ENCODE measurements at regions not wholly inside any gene's neighbourhood (a gene's known extent, or its start where the extent isn't known, plus 50 kb on each side); places are given as distances from the start of the nearest gene placed in this dataset.
"Not testable (repeated sequence)": the region's sequence is repeated elsewhere in the genome, so short reads cannot be mapped to it uniquely, and the experiment has no call there.

DNA sequence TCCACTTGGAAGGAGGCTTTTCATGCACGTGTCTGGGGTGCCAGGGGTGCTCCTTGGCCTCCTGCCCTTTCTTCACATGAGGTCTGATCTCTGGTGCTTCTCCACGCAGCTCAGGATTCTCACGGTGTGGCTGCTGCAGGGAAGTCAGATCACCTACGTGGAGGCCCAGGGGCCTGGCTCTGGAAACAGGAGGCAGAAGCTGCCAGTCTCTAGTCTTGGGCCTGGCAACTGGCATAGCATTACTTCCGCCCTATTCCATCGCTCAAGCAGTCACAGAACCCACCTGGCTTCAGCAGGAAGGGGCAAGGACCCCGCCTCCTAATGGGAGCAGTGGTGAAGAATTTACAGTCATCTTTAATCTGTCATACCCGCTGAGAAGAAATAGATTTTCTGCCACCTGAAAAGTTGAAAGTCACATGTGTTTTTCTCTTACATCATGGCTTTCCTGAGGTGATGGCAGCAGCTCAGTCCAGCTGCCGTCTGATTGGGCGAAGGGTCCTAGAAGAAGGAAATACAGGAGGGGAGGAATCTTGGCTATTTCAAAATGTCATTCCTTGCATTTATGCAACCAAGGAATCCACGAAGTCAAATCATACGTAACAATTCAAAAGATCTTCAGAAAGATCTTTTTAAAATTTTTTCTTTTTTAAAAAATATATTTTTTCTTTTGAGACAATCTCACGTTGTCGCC is 50.1 kb upstream of the DKK3 start:
- DNase-seq (ENCODE audit: low spot score), result no peak
- TF ChIP-seq, protein P1, sequence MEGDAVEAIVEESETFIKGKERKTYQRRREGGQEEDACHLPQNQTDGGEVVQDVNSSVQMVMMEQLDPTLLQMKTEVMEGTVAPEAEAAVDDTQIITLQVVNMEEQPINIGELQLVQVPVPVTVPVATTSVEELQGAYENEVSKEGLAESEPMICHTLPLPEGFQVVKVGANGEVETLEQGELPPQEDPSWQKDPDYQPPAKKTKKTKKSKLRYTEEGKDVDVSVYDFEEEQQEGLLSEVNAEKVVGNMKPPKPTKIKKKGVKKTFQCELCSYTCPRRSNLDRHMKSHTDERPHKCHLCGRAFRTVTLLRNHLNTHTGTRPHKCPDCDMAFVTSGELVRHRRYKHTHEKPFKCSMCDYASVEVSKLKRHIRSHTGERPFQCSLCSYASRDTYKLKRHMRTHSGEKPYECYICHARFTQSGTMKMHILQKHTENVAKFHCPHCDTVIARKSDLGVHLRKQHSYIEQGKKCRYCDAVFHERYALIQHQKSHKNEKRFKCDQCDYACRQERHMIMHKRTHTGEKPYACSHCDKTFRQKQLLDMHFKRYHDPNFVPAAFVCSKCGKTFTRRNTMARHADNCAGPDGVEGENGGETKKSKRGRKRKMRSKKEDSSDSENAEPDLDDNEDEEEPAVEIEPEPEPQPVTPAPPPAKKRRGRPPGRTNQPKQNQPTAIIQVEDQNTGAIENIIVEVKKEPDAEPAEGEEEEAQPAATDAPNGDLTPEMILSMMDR (IDR thresholded peaks at IDR 0.05; ENCODE audit: extremely low read depth, insufficient read depth, missing control alignments), result no peak
- in situ Hi-C loops (cut with MboI; ENCODE audit: low pct_unique_long_range_greater_than_20kb, low sequenced_read_pairs, unreplicated experiment), result loop anchor here (10.0 kb wide), 1 partner anchor 206 kb away; no protein-coding TSS in a partner anchor

DNA sequence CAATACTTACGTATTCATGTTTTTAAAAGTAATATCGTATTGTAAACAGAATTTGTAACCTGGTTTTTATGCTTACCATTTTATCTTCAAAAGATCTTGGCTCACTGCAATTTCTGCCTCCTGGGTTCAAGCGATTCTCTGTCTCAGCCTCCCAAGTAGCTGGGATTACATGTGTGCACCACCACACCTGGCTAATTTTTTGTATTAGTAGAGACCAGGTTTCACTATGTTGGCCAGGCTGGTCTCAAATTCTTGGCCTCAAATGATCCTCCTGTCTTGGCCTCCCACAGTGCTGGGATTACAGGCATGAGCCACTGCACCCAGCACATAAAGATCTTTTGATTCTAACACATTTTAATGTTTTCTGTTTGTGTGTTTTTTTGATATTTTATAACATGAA is 50.7 kb upstream of the DKK3 start:
- in situ Hi-C loops (cut with MboI; ENCODE audit: low pct_unique_long_range_greater_than_20kb, low sequenced_read_pairs, unreplicated experiment), result loop anchor here (10.0 kb wide), 1 partner anchor 206 kb away; no protein-coding TSS in a partner anchor
- DNase-seq (ENCODE audit: low spot score), result not testable (repeated sequence)

GRCh38 chr11:12060385-12060985 is 49.9 kb upstream of the MICAL2 start:
- TF ChIP-seq, protein P1 (IDR thresholded peaks at IDR 0.05; ENCODE audit: extremely low read depth, insufficient read depth, missing control alignments), result no peak
- in situ Hi-C loops (cut with MboI; ENCODE audit: low pct_unique_long_range_greater_than_20kb, low sequenced_read_pairs, unreplicated experiment), result no loop called here
- no peak for DNase-seq (ENCODE audit: low spot score)
